Transverse colon (tissue), 4 donors: ENCODE measurements at regions not wholly inside any gene's neighbourhood (a gene's known extent, or its start where the extent isn't known, plus 50 kb on each side); places are given as distances from the start of the nearest gene placed in this dataset.

Experiments
- EP300 ChIP-seq: sonication (generic); formaldehyde crosslinking; IDR thresholded peaks from one replicate; pipeline ENCODE4 v1.6.1; 2017; ENCODE audit warnings: antibody characterized with exemption, low read depth
- POLR2A ChIP-seq: fragments of 450-650 bp; IDR thresholded peaks from one replicate; pipeline ENCODE4 v1.6.1; 2016; ENCODE audit warnings: antibody characterized with exemption, mild to moderate bottlenecking, moderate library complexity
- POLR2AphosphoS5 ChIP-seq, 3 donors: sonication (generic); formaldehyde crosslinking; IDR thresholded peaks; one replicate each; pipeline ENCODE4 v1.6.1; 2016; ENCODE audit warnings: antibody characterized with exemption in 3 of 3
- TF ChIP-seq, protein P1 (sequence below), 5 experiments: fragments of 200-600 bp in 3 of 5; fragments of 450-650 bp in 2 of 5; sonication (generic) in 3 of 5; IDR thresholded peaks; 1 replicate in 2 of 5; 2 replicates in 3 of 5; pipeline ENCODE4 v1.5.1; 2016 to 2017; ENCODE audit warnings: antibody characterized with exemption in 5 of 5, inconsistent platforms in 3 of 5, mild to moderate bottlenecking in 2 of 5, moderate library complexity in 1 of 5

DNA sequence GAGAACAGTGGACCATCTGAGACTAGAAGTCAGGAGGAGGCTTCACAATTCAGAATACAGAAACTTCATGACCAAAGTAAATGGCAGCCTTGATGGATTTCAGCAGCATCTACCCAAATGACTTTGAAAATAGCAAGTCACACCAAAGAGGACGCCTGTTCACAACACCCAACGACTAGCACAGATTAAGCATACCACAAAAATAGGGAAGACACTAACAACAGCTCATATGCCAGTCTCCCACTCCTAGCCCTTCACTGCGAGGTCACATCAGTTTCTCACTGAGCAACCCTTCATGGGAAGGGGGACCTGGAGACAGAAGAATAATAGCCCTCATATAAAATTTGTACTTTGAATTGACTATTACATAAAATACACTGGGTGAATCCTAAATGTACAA, 228.4 kb upstream of the SLC39A10 start:
- TF ChIP-seq POLR2AphosphoS5 (IDR thresholded peaks at IDR 0.05): no peak
- TF ChIP-seq, protein P1, sequence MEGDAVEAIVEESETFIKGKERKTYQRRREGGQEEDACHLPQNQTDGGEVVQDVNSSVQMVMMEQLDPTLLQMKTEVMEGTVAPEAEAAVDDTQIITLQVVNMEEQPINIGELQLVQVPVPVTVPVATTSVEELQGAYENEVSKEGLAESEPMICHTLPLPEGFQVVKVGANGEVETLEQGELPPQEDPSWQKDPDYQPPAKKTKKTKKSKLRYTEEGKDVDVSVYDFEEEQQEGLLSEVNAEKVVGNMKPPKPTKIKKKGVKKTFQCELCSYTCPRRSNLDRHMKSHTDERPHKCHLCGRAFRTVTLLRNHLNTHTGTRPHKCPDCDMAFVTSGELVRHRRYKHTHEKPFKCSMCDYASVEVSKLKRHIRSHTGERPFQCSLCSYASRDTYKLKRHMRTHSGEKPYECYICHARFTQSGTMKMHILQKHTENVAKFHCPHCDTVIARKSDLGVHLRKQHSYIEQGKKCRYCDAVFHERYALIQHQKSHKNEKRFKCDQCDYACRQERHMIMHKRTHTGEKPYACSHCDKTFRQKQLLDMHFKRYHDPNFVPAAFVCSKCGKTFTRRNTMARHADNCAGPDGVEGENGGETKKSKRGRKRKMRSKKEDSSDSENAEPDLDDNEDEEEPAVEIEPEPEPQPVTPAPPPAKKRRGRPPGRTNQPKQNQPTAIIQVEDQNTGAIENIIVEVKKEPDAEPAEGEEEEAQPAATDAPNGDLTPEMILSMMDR (IDR thresholded peaks at IDR 0.05): no peak
- TF ChIP-seq EP300: no peak
- no peak for TF ChIP-seq POLR2A
